Mesenchymal stem cell (in vitro differentiated cells and primary cell): ENCODE measurements at regions not wholly inside any gene's neighbourhood (a gene's known extent, or its start where the extent isn't known, plus 50 kb on each side); places are given as distances from the start of the nearest gene placed in this dataset.
"Not testable (repeated sequence)": the region's sequence is repeated elsewhere in the genome, so short reads cannot be mapped to it uniquely, and the experiment has no call there.

Experiments
- DNase-seq: peaks from one replicate; pipeline ENCODE4 v3.0.0-alpha.2; 2013
- H2AFZ ChIP-seq: one replicate; pipeline ENCODE4 v1.6.1; 2013; ENCODE audit warnings: low read depth, mild to moderate bottlenecking, control low read depth, inconsistent platforms, low read length, moderate library complexity
- H2AK5ac ChIP-seq: 2 replicates; pipeline ENCODE4 v1.6.1; 2013; ENCODE audit warnings: low read length, moderate library complexity, mild to moderate bottlenecking, inconsistent platforms; ENCODE audit not compliant: severe bottlenecking
- H2BK120ac ChIP-seq: one replicate; pipeline ENCODE4 v1.6.1; 2013; ENCODE audit warnings: low read depth, mild to moderate bottlenecking, inconsistent platforms, low read length, moderate library complexity
- H2BK12ac ChIP-seq, 2 experiments: one replicate each; pipeline ENCODE4 v1.6.1; 2013; ENCODE audit warnings: inconsistent platforms in 2 of 2, low read length in 2 of 2, mild to moderate bottlenecking in 2 of 2, moderate library complexity in 2 of 2, control low read depth in 1 of 2
- H2BK15ac ChIP-seq: one replicate; pipeline ENCODE4 v1.6.1; 2013; ENCODE audit warnings: mild to moderate bottlenecking, low read depth, inconsistent platforms; ENCODE audit not compliant: poor library complexity, severe bottlenecking
- H2BK5ac ChIP-seq: 2 replicates; pipeline ENCODE4 v1.6.1; 2013; ENCODE audit warnings: low read depth, mild to moderate bottlenecking, low read length, control low read depth, inconsistent platforms; ENCODE audit not compliant: poor library complexity, severe bottlenecking
- H3K14ac ChIP-seq, 2 experiments: one replicate each; pipeline ENCODE4 v1.6.1; 2013; ENCODE audit warnings: inconsistent platforms in 2 of 2, low read length in 2 of 2, control low read depth in 1 of 2, mild to moderate bottlenecking in 1 of 2, moderate library complexity in 1 of 2
- H3K18ac ChIP-seq, 2 experiments: one replicate each; pipeline ENCODE4 v1.6.1; 2013; ENCODE audit warnings: inconsistent platforms in 2 of 2, low read length in 2 of 2, control low read depth in 1 of 2, low read depth in 1 of 2, mild to moderate bottlenecking in 1 of 2
- H3K23ac ChIP-seq, 2 experiments: one replicate each; pipeline ENCODE4 v1.6.1; 2013; ENCODE audit warnings: inconsistent platforms in 2 of 2, low read length in 2 of 2, mild to moderate bottlenecking in 2 of 2, moderate library complexity in 2 of 2, control low read depth in 1 of 2
- H3K27ac ChIP-seq: 2 replicates; pipeline ENCODE4 v1.5.1; 2013; ENCODE audit warnings: mild to moderate bottlenecking, moderate library complexity, low read length, control low read depth, inconsistent platforms; ENCODE audit not compliant: poor library complexity, severe bottlenecking
- H3K27me3 ChIP-seq, 2 experiments: 2 replicates each; pipeline versions ENCODE4 v1.6.1 to v1.7.0; 2013; ENCODE audit warnings: low read length in 2 of 2, mild to moderate bottlenecking in 2 of 2, moderate library complexity in 2 of 2, control low read depth in 1 of 2, inconsistent platforms in 1 of 2; ENCODE audit not compliant: control insufficient read depth in 1 of 2, insufficient read depth in 1 of 2
- H3K36me3 ChIP-seq, 2 experiments: 2 replicates each; pipeline versions ENCODE4 v1.6.1 to v1.7.0; 2013; ENCODE audit warnings: low read length in 2 of 2, control low read depth in 1 of 2, inconsistent platforms in 1 of 2, low read depth in 1 of 2, mild to moderate bottlenecking in 1 of 2; ENCODE audit not compliant: insufficient read depth in 2 of 2, control insufficient read depth in 1 of 2
- H3K4ac ChIP-seq, 2 experiments: one replicate each; pipeline ENCODE4 v1.6.1; 2013; ENCODE audit warnings: inconsistent platforms in 2 of 2, low read length in 2 of 2, mild to moderate bottlenecking in 2 of 2, moderate library complexity in 2 of 2, control low read depth in 1 of 2, low read depth in 1 of 2
- H3K4me1 ChIP-seq: 2 replicates; pipeline ENCODE4 v1.6.1; 2013; ENCODE audit warnings: low read depth, low read length, control low read depth; ENCODE audit not compliant: control insufficient read depth, insufficient read depth
- H3K4me2 ChIP-seq: 2 replicates; pipeline ENCODE4 v1.6.1; 2013; ENCODE audit warnings: low read length, mild to moderate bottlenecking, inconsistent platforms; ENCODE audit not compliant: poor library complexity, severe bottlenecking
- H3K4me3 ChIP-seq, 2 experiments: 2 replicates each; pipeline versions ENCODE4 v1.5.1 to v1.7.0; 2013; ENCODE audit warnings: low read length in 2 of 2, mild to moderate bottlenecking in 2 of 2, control low read depth in 1 of 2, low read depth in 1 of 2; ENCODE audit not compliant: insufficient read depth in 1 of 2
- H3K79me1 ChIP-seq: replicated peaks from 2 replicates; pipeline ENCODE4 v1.6.1; 2013; ENCODE audit warnings: mild to moderate bottlenecking, control low read depth, low read length, inconsistent platforms; ENCODE audit not compliant: poor library complexity, severe bottlenecking
- H3K9ac ChIP-seq: 2 replicates; pipeline ENCODE4 v1.7.0; 2013; ENCODE audit warnings: mild to moderate bottlenecking, low read length, moderate library complexity
- H3K9me3 ChIP-seq: 2 replicates; pipeline ENCODE4 v1.7.0; 2013; ENCODE audit warnings: mild to moderate bottlenecking, low read length; ENCODE audit not compliant: control insufficient read depth
- H4K8ac ChIP-seq: one replicate; pipeline ENCODE4 v1.6.1; 2013; ENCODE audit warnings: inconsistent platforms, mild to moderate bottlenecking, low read length, moderate library complexity
- H4K91ac ChIP-seq: one replicate; pipeline ENCODE4 v1.6.1; 2013; ENCODE audit warnings: mild to moderate bottlenecking, low read length, inconsistent platforms
- WGBS: methylation state at CpG from one replicate; pipeline ENCODE4 v1.1.7; 2013; ENCODE audit warnings: mixed read lengths; 5-methylcytosine and 5-hydroxymethylcytosine counted together

DNA sequence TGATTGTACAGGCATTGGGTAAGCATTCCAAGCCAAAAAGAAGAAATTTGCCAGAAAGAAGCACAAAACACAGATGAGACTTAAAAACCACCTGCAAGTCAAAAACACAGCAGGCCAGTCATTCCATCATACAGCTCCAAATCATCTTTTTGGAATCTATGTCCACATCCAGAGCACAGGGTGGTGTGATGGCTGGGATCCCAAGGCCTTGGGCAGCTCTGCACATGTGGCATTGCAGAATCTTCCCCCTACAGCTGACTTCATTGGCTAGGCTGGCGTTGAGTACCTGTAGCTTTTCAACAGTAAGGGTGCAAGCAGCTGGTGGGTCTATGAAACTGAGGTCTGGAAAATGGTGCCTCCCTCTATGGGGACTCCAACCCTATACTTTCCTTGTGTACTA is 236.7 kb downstream of the CWH43 start:
- H2BK15ac ChIP-seq, H3K4me1 ChIP-seq, H3K4me3 ChIP-seq, H3K9me3 ChIP-seq, H2BK12ac ChIP-seq, H3K27ac ChIP-seq, H3K14ac ChIP-seq, H2BK120ac ChIP-seq, H2AK5ac ChIP-seq, H2AFZ ChIP-seq, H2BK5ac ChIP-seq, H4K91ac ChIP-seq, H3K4me2 ChIP-seq, DNase-seq, H3K18ac ChIP-seq, H3K23ac ChIP-seq, H3K9ac ChIP-seq, H3K4ac ChIP-seq, H3K79me1 ChIP-seq, H3K27me3 ChIP-seq, H4K8ac ChIP-seq, H3K36me3 ChIP-seq: not testable (repeated sequence)
- no CpG with 5 or more reads among the region's 1 CpG for WGBS

DNA sequence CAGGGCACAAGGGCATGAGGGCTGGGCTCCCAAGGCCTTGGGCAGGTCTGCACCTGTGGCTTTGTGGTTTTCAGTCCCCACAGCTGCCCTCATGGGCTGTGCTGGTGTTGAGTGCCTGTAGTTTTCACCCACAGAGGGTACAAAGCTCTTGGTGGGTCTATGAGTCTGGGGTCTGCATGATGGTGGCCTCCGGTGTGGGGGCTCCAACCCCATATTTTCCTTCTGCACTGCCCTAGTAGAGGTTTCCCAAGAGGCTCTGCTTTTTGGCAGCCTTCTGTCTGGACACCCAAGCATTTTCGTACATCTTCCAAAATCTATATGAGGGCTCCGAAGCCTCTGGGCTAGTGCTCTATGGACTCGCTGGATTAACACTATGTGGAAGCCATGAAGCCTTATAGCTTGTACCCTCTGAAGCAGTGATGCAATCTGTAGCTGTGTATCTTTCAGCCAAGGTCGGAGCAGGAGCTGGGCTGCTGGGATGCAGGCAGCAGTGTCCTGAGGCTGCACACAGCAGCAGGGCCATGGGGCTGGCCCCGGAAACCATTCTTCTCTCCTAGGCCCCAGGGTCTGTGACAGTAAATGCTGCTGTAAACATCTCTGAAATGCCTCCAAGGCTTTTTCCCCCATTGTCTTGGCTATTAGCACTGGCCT is 240.3 kb downstream of the CWH43 start:
- not testable (repeated sequence) for H2AFZ ChIP-seq, H3K18ac ChIP-seq, H3K4me3 ChIP-seq, H4K91ac ChIP-seq, H2BK120ac ChIP-seq, H3K4me2 ChIP-seq, H3K27ac ChIP-seq, H2BK12ac ChIP-seq, H3K4ac ChIP-seq, H3K79me1 ChIP-seq, H4K8ac ChIP-seq, H2BK5ac ChIP-seq, H3K36me3 ChIP-seq, H2AK5ac ChIP-seq, H2BK15ac ChIP-seq, H3K9ac ChIP-seq, H3K14ac ChIP-seq, DNase-seq, H3K27me3 ChIP-seq, H3K4me1 ChIP-seq, H3K23ac ChIP-seq, H3K9me3 ChIP-seq
- WGBS, result 68% methylated on average over 4 of the region's 6 CpGs

DNA sequence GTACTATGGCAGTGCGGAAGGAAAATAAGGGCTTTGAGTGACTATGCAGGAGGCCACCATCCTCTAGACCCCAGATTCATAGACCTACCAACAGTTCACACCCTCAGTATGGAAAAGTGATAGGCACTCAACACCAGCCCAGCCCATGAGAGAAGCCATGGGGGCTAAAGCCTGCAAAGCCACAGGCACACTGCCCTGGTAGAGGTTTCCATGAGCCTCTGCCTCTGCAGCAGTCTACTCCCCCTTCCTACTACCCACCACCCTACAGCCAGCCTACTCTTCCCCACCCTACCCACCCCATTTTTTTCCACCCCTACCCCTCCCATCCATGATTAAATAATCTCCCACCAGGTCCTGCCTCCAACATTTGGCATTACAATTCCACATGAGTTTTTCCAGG is 241.9 kb downstream of the CWH43 start:
- H2BK120ac ChIP-seq, H4K8ac ChIP-seq, H3K9ac ChIP-seq, H2BK15ac ChIP-seq, H3K4me1 ChIP-seq, H2BK5ac ChIP-seq, H4K91ac ChIP-seq, H3K27me3 ChIP-seq, H3K14ac ChIP-seq, H3K36me3 ChIP-seq, H2BK12ac ChIP-seq, H3K23ac ChIP-seq, H3K79me1 ChIP-seq, H3K4me3 ChIP-seq, H3K4ac ChIP-seq, H2AK5ac ChIP-seq, H3K27ac ChIP-seq, H3K18ac ChIP-seq, H3K9me3 ChIP-seq, H2AFZ ChIP-seq, DNase-seq, H3K4me2 ChIP-seq: not testable (repeated sequence)
- 94% methylated on average over 1 of the region's 1 CpG for WGBS

DNA sequence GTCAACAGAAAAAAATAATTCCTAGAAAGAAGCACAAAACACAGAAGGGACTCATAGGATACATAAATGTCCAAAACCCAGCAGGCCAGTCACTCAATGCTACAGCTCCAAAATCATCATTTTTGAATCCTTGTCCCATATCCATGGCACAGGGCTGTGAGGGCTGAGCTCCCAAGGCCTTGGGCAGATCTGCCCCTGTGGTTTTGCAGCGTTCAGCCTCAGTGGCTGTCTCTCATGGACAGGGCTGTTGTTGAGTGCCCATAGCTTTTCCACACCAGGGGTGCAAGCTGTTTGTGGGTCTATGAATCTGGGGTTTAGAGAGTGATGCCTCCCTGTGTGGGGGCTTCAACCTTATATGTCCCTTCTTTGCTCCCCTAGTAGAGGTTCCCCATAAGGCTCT is 243.2 kb downstream of the CWH43 start:
- not testable (repeated sequence) for H3K36me3 ChIP-seq, H2BK15ac ChIP-seq, H3K4me3 ChIP-seq, H3K14ac ChIP-seq, H3K18ac ChIP-seq, H3K27ac ChIP-seq, H3K23ac ChIP-seq, H3K27me3 ChIP-seq, H2BK5ac ChIP-seq, H3K79me1 ChIP-seq, DNase-seq, H3K9me3 ChIP-seq, H2BK120ac ChIP-seq, H2AFZ ChIP-seq, H4K8ac ChIP-seq, H3K9ac ChIP-seq, H2BK12ac ChIP-seq, H3K4me1 ChIP-seq, H3K4ac ChIP-seq, H2AK5ac ChIP-seq, H4K91ac ChIP-seq, H3K4me2 ChIP-seq
- WGBS, result 20% methylated on average over 1 of the region's 1 CpG
